OCI-LY7 (cell line): ENCODE measurements at regions not wholly inside any gene's neighbourhood (a gene's known extent, or its start where the extent isn't known, plus 50 kb on each side); places are given as distances from the start of the nearest gene placed in this dataset.

ENCODE experiments used
- BruUV-seq: library from RNA; stranded (reverse); fragments of 400-500 nt; replicated peaks from 2 replicates; lab custom pipeline; 2021; lab: Mats Ljungman, UMichigan
- CTCF ChIA-PET: fragments of 300-600 bp; sonication (Branson Sonifier 250); formaldehyde crosslinking; loops from one replicate; lab custom pipeline; 2022; ENCODE audit warnings: antibody characterized with exemption; ENCODE audit not compliant: unreplicated experiment; lab: Charles Lee
- POLR2A ChIA-PET: fragments of 300-600 bp; sonication (Branson Sonifier 250); formaldehyde crosslinking; loops from one replicate; lab custom pipeline; 2022; ENCODE audit warnings: antibody characterized with exemption; lab: Charles Lee
- DNase-seq: peaks from one replicate; pipeline ENCODE4 v3.0.0-alpha.2; 2015; ENCODE audit warnings: low spot score
- H2AFZ ChIP-seq: fragments of 200-600 bp; sonication (generic), shearing (Covaris generic); 2 replicates; pipeline ENCODE4 v1.6.1; 2014; ENCODE audit warnings: mild to moderate bottlenecking, antibody characterized with exemption, low read length, moderate library complexity
- H3K27ac ChIP-seq: fragments of 200-600 bp; sonication (generic); 2 replicates; pipeline ENCODE4 v1.5.1; 2014; ENCODE audit warnings: mixed run types, low read depth, mild to moderate bottlenecking, moderate library complexity, low read length, inconsistent platforms; ENCODE audit not compliant: poor library complexity, severe bottlenecking
- H3K36me3 ChIP-seq: fragments of 200-600 bp; sonication (generic); 2 replicates; pipeline ENCODE4 v1.6.1; 2014; ENCODE audit warnings: mild to moderate bottlenecking, antibody characterized with exemption, low read length, moderate library complexity, mixed read lengths; ENCODE audit not compliant: insufficient read depth
- H3K4me1 ChIP-seq: fragments of 200-600 bp; sonication (generic); 2 replicates; pipeline ENCODE4 v1.5.1; 2014; ENCODE audit warnings: mild to moderate bottlenecking, low read length; ENCODE audit not compliant: insufficient read depth, poor library complexity, severe bottlenecking
- H3K4me2 ChIP-seq: fragments of 200-600 bp; sonication (generic); 2 replicates; pipeline ENCODE4 v1.6.1; 2014; ENCODE audit warnings: mild to moderate bottlenecking, low read length
- H3K4me3 ChIP-seq: fragments of 200-600 bp; sonication (generic); 2 replicates; pipeline ENCODE4 v1.5.1; 2014; ENCODE audit warnings: mild to moderate bottlenecking, low read depth, low read length; ENCODE audit not compliant: poor library complexity, severe bottlenecking
- H3K79me2 ChIP-seq: fragments of 200-600 bp; sonication (generic); 2 replicates; pipeline ENCODE4 v1.6.1; 2016; ENCODE audit warnings: low read depth, mild to moderate bottlenecking, low read length, moderate library complexity, mixed read lengths; ENCODE audit not compliant: insufficient read depth
- H3K9me2 ChIP-seq: fragments of 200-600 bp; sonication (generic); 2 replicates; pipeline ENCODE4 v1.6.1; 2016; ENCODE audit warnings: mild to moderate bottlenecking, low read length, mixed read lengths; ENCODE audit not compliant: insufficient read depth
- H3K9me3 ChIP-seq: fragments of 200-600 bp; sonication (generic); 2 replicates; pipeline ENCODE4 v1.6.1; 2014; ENCODE audit warnings: mild to moderate bottlenecking, mixed run types, low read length, mixed read lengths
- H4K20me1 ChIP-seq: fragments of 200-600 bp; sonication (generic); 2 replicates; pipeline ENCODE4 v1.6.1; 2014; ENCODE audit warnings: mild to moderate bottlenecking, antibody characterized with exemption, low read length, moderate library complexity, mixed read lengths; ENCODE audit not compliant: insufficient read depth
- CTCF ChIP-seq: fragments of 200-600 bp; sonication (generic); conservative IDR thresholded peaks from 2 replicates; pipeline ENCODE4 v1.5.1; 2014; ENCODE audit warnings: mild to moderate bottlenecking, antibody characterized with exemption, low read length, moderate library complexity, mixed read lengths
- EZH2phosphoT487 ChIP-seq: fragments of 200-600 bp; sonication (generic); IDR thresholded peaks from 2 replicates; pipeline ENCODE4 v1.6.1; 2018; ENCODE audit warnings: low read depth, borderline replicate concordance, mild to moderate bottlenecking, mixed run types, antibody characterized with exemption, low read length, moderate library complexity, mixed read lengths
- intact Hi-C: fragments of 100-400 bp; cut with micrococcal nuclease; formaldehyde crosslinking; loops from one replicate; pipeline ENCODE4 v1.10.0; 2022; ENCODE audit not compliant: unreplicated experiment

GRCh38 chr9:79847074-79847473 lies 275.3 kb downstream of the TLE4 start:
- no peak for DNase-seq
- no peaks in the 10 kb centered on the region for H3K79me2 ChIP-seq
- no peak overlapping the region for H3K4me3 ChIP-seq
- no peak overlapping the region for H3K27ac ChIP-seq
- no peaks in the 10 kb centered on the region for H3K36me3 ChIP-seq
- H4K20me1 ChIP-seq, result no peaks in the 10 kb centered on the region
- TF ChIP-seq EZH2phosphoT487 (no peak), CTCF (no peak)
- H3K4me1 ChIP-seq, result no peaks in the 10 kb centered on the region
- no TSS peak for BruUV-seq
- no peak overlapping the region for H2AFZ ChIP-seq
- CTCF ChIA-PET, result no interaction called here
- H3K4me2 ChIP-seq, result no peak overlapping the region
- no peaks in the 10 kb centered on the region for H3K9me3 ChIP-seq
- POLR2A ChIA-PET, result interaction anchor here (0.6 to 1.1 kb wide), 3 partner anchors 269 to 1589 kb away, joined by 3 read pairs; no protein-coding TSS in a partner anchor
- intact Hi-C loops, result no loop called here
- no peaks in the 10 kb centered on the region; the same call in 1 of the 2 replicates for H3K9me2 ChIP-seq

GRCh38 chr9:79829566-79830302 lies 258.0 kb downstream of the TLE4 start:
- H3K9me2 ChIP-seq, result no peaks in the 10 kb centered on the region
- H2AFZ ChIP-seq, result no peak overlapping the region
- no peaks in the 10 kb centered on the region for H4K20me1 ChIP-seq
- no peaks in the 10 kb centered on the region for H3K36me3 ChIP-seq
- no peak for TF ChIP-seq EZH2phosphoT487
- TF ChIP-seq CTCF, result no peak
- H3K79me2 ChIP-seq, result no peaks in the 10 kb centered on the region
- no peak overlapping the region for H3K4me2 ChIP-seq
- H3K4me1 ChIP-seq, result peaks cover 6% of the 10 kb centered on the region
- no peak overlapping the region for H3K27ac ChIP-seq
- DNase-seq, result no peak
- POLR2A ChIA-PET, result interaction anchor here (1.0 kb wide), 1 partner anchor 12 kb away, joined by 3 read pairs; no protein-coding TSS in a partner anchor
- no peaks in the 10 kb centered on the region for H3K9me3 ChIP-seq
- no TSS peak for BruUV-seq
- intact Hi-C loops, result no loop called here
- H3K4me3 ChIP-seq, result no peak overlapping the region
- CTCF ChIA-PET, result no interaction called here

DNA sequence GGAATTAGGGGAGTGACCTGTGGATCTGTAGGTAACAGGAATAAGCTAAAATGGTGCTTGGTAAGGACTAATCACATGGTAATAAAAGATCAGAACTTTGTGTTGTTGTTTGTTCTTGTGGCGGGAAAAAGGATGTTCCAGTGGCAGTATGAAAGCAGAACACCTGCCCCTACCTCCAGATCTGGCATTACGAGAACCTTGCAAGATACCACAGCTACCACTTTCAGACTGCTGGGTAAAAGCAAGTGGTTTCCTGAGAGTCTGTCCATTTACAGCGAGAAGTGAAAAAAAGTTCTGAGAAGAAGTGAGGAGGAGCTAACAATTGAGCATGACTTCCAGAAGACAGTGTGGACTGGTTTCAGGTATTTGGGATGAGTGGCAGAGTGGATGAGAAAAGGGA lies 252.5 kb downstream of the TLE4 start:
- ChIA-PET POLR2A (no interaction called here), CTCF (no interaction called here)
- H3K9me2 ChIP-seq, result no peaks in the 10 kb centered on the region
- intact Hi-C loops, result no loop called here
- no peaks in the 10 kb centered on the region for H3K4me1 ChIP-seq
- no peak overlapping the region for H3K4me3 ChIP-seq
- no peaks in the 10 kb centered on the region for H3K36me3 ChIP-seq
- TF ChIP-seq EZH2phosphoT487 (no peak), CTCF (no peak)
- H3K27ac ChIP-seq, result no peak overlapping the region
- no peak for DNase-seq
- H3K9me3 ChIP-seq, result no peaks in the 10 kb centered on the region
- no TSS peak for BruUV-seq
- H3K4me2 ChIP-seq, result no peak overlapping the region
- no peaks in the 10 kb centered on the region for H4K20me1 ChIP-seq
- H3K79me2 ChIP-seq, result no peaks in the 10 kb centered on the region
- no peak overlapping the region for H2AFZ ChIP-seq
